Osteoblast (primary cell): ENCODE measurements at regions not wholly inside any gene's neighbourhood (a gene's known extent, or its start where the extent isn't known, plus 50 kb on each side); places are given as distances from the start of the nearest gene placed in this dataset.

Experiments used
- DNase-seq: peaks from one replicate; pipeline ENCODE4 v3.0.0; 2011; ENCODE audit warnings: low spot score, mixed read lengths; ENCODE audit not compliant: insufficient read length; ENCODE audit errors: missing footprints
- H2AFZ ChIP-seq: 2 replicates; pipeline ENCODE4 v1.6.0; 2011; ENCODE audit warnings: mild to moderate bottlenecking, low read length
- H3K27ac ChIP-seq: 2 replicates; pipeline ENCODE4 v1.5.1; 2011; ENCODE audit warnings: mild to moderate bottlenecking, low read depth, low read length, moderate library complexity
- H3K27me3 ChIP-seq: 2 replicates; pipeline ENCODE4 v1.6.0; 2012; ENCODE audit warnings: mild to moderate bottlenecking, control low read depth, inconsistent platforms, low read length, moderate library complexity; ENCODE audit not compliant: insufficient read depth
- H3K36me3 ChIP-seq: 2 replicates; pipeline ENCODE4 v1.5.1; 2011; ENCODE audit warnings: mild to moderate bottlenecking, low read length, control low read depth, moderate library complexity; ENCODE audit not compliant: insufficient read depth
- H3K4me1 ChIP-seq: 2 replicates; pipeline ENCODE4 v1.5.1; 2011; ENCODE audit warnings: mild to moderate bottlenecking, low read length, control low read depth, moderate library complexity; ENCODE audit not compliant: insufficient read depth
- H3K4me2 ChIP-seq: 2 replicates; pipeline ENCODE4 v1.6.0; 2011; ENCODE audit warnings: mild to moderate bottlenecking, low read length; ENCODE audit not compliant: insufficient read depth
- H3K4me3 ChIP-seq: fragments of 200-600 bp; sonication (generic); 3 replicates; pipeline ENCODE4 v1.5.1; 2012; ENCODE audit warnings: mild to moderate bottlenecking, low read length, inconsistent platforms; ENCODE audit not compliant: insufficient read depth
- H3K79me2 ChIP-seq: 2 replicates; pipeline ENCODE4 v1.6.0; 2012; ENCODE audit warnings: mild to moderate bottlenecking, low read length, control low read depth, inconsistent platforms; ENCODE audit not compliant: insufficient read depth
- H3K9me3 ChIP-seq: 2 replicates; pipeline ENCODE4 v1.5.1; 2011; ENCODE audit warnings: low read depth, low read length, control low read depth
- H4K20me1 ChIP-seq: 2 replicates; pipeline ENCODE4 v1.6.0; 2012; ENCODE audit warnings: mild to moderate bottlenecking, low read length, control low read depth; ENCODE audit not compliant: insufficient read depth
- CTCF ChIP-seq: IDR thresholded peaks from 2 replicates; pipeline ENCODE4 v1.5.1; 2011; ENCODE audit warnings: mild to moderate bottlenecking, low read depth, low read length, moderate library complexity; ENCODE audit errors: extremely low read depth

- DNase-seq: no peak
- H2AFZ ChIP-seq: no peak overlapping the region
- no peak overlapping the region for H3K27ac ChIP-seq
- no peaks in the 10 kb centered on the region for H4K20me1 ChIP-seq
- no peaks in the 10 kb centered on the region for H3K36me3 ChIP-seq
- H3K27me3 ChIP-seq: no peaks in the 10 kb centered on the region
- no peaks in the 10 kb centered on the region for H3K79me2 ChIP-seq
- TF ChIP-seq CTCF: no peak
- H3K4me2 ChIP-seq: no peak overlapping the region
- no peak overlapping the region for H3K4me3 ChIP-seq
- H3K9me3 ChIP-seq: no peaks in the 10 kb centered on the region
- no peaks in the 10 kb centered on the region for H3K4me1 ChIP-seq
Observed at GRCh38 chr2:46246790-46247189, 50.4 kb upstream of the EPAS1 start.
